GM12878 (cell line): ENCODE measurements at regions not wholly inside any gene's neighbourhood (a gene's known extent, or its start where the extent isn't known, plus 50 kb on each side); places are given as distances from the start of the nearest gene placed in this dataset.

Source experiments
- ATAC-seq: fragments of 200-7000 bp; cut with Tn5 transposase; 3 replicates; pipeline ENCODE4 v1.9.1; 2020; ENCODE audit warnings: mild to moderate bottlenecking, moderate library complexity
- BruUV-seq: library from RNA; stranded (reverse); fragments of 400-500 nt; replicated peaks from 2 replicates; lab custom pipeline; 2021; lab: Mats Ljungman, UMichigan
- CTCF ChIA-PET: fragments of 300-600 bp; sonication (Branson Sonifier 250); formaldehyde crosslinking; extraction: SDS; loops from one replicate; lab custom pipeline; 2021; ENCODE audit warnings: inconsistent platforms; lab: Yijun Ruan, JAX
- POLR2A ChIA-PET: fragments of 350-600 bp; formaldehyde crosslinking; extraction: SDS; loops from one replicate; lab custom pipeline; 2021; ENCODE audit warnings: inconsistent platforms; lab: Charles Lee
- RAD21 ChIA-PET: fragments of 300-600 bp; sonication (Branson Sonifier 250); formaldehyde crosslinking; loops from one replicate; lab custom pipeline; 2023; ENCODE audit warnings: antibody characterized with exemption; ENCODE audit not compliant: unreplicated experiment; lab: Charles Lee
- SMC1A ChIA-PET: fragments of 300-600 bp; sonication (Branson Sonifier 250); formaldehyde crosslinking; loops from one replicate; lab custom pipeline; 2023; ENCODE audit not compliant: unreplicated experiment, uncharacterized antibody; lab: Charles Lee
- DNase-seq: peaks from one replicate; pipeline ENCODE4 v3.0.0-alpha.2; 2011; ENCODE audit warnings: low read depth, low spot score
- FAIRE-seq: peaks from 3 replicates; lab custom pipeline; 2011; peaks lifted over from hg19 to GRCh38; lab: Jason Lieb, UNC
- H2AFZ ChIP-seq: 2 replicates; pipeline ENCODE4 v1.6.0; 2011; ENCODE audit warnings: low read depth, low read length, control low read depth; ENCODE audit not compliant: control insufficient read depth
- H3K27ac ChIP-seq: 2 replicates; pipeline ENCODE4 v1.5.1; 2011; ENCODE audit warnings: control low read depth; ENCODE audit not compliant: control insufficient read depth, insufficient read depth
- H3K27me3 ChIP-seq, 2 experiments: replicated peaks in 1 of 2; 2 replicates each; pipeline versions ENCODE4 v1.6.0 to v1.6.1; 2011; ENCODE audit warnings: low read length in 1 of 2; ENCODE audit not compliant: control insufficient read depth in 2 of 2, insufficient read depth in 2 of 2
- H3K36me3 ChIP-seq, 2 experiments: 2 replicates each; pipeline ENCODE4 v1.5.1; 2011; ENCODE audit warnings: low read length in 1 of 2; ENCODE audit not compliant: control insufficient read depth in 2 of 2, insufficient read depth in 2 of 2
- H3K4me1 ChIP-seq: 2 replicates; pipeline ENCODE4 v1.6.1; 2011; ENCODE audit warnings: mild to moderate bottlenecking, low read length, moderate library complexity, mixed read lengths; ENCODE audit not compliant: control insufficient read depth, insufficient read depth
- H3K4me2 ChIP-seq: 2 replicates; pipeline ENCODE4 v1.6.0; 2011; ENCODE audit warnings: control low read depth; ENCODE audit not compliant: control insufficient read depth, insufficient read depth
- H3K4me3 ChIP-seq: fragments of 200-600 bp; sonication (generic); 2 replicates; pipeline ENCODE4 v1.5.1; 2016
- H3K79me2 ChIP-seq: 2 replicates; pipeline ENCODE4 v1.6.0; 2011; ENCODE audit warnings: low read length; ENCODE audit not compliant: control insufficient read depth, insufficient read depth
- H3K9ac ChIP-seq: 2 replicates; pipeline ENCODE4 v1.8.0; 2011; ENCODE audit warnings: low read length, control low read depth, mixed read lengths; ENCODE audit not compliant: control insufficient read depth, insufficient read depth
- H3K9me3 ChIP-seq: replicated peaks from 3 replicates; pipeline ENCODE4 v1.5.1; 2011; ENCODE audit warnings: mild to moderate bottlenecking, low read length; ENCODE audit not compliant: control insufficient read depth, insufficient read depth
- H4K20me1 ChIP-seq: 2 replicates; pipeline ENCODE4 v1.6.0; 2011; ENCODE audit not compliant: control insufficient read depth, insufficient read depth
- CEBPB ChIP-seq, 2 experiments: fragments of 150-350 bp in 1 of 2; IDR thresholded peaks; 2 replicates each; pipeline ENCODE4 v1.6.1; 2012 to 2014; ENCODE audit warnings: low read depth in 2 of 2, low read length in 2 of 2, borderline replicate concordance in 1 of 2, inconsistent platforms in 1 of 2
- FOS ChIP-seq: IDR thresholded peaks from 3 replicates; pipeline ENCODE4 v1.6.1; 2011; ENCODE audit warnings: borderline replicate concordance; ENCODE audit not compliant: insufficient read length; ENCODE audit errors: extremely low read depth
- FOXM1 ChIP-seq: IDR thresholded peaks from 2 replicates; pipeline ENCODE4 v1.6.1; 2012; ENCODE audit warnings: low read depth, mild to moderate bottlenecking, inconsistent platforms, low read length, moderate library complexity
- IRF3 ChIP-seq: fragments of 450-650 bp; IDR thresholded peaks from 2 replicates; pipeline ENCODE4 v1.6.1; 2014; ENCODE audit warnings: mild to moderate bottlenecking
- MEF2B ChIP-seq: fragments of 450-650 bp; IDR thresholded peaks from 2 replicates; pipeline ENCODE4 v1.6.1; 2018; ENCODE audit warnings: mild to moderate bottlenecking, moderate library complexity; ENCODE audit not compliant: partially characterized antibody, poor library complexity, severe bottlenecking
- NKRF ChIP-seq: fragments of 450-650 bp; conservative IDR thresholded peaks from 2 replicates; pipeline ENCODE4 v1.6.1; 2017; ENCODE audit warnings: mild to moderate bottlenecking, moderate library complexity
- PKNOX1 ChIP-seq: fragments of 450-650 bp; IDR thresholded peaks from 2 replicates; pipeline ENCODE4 v1.6.1; 2016; ENCODE audit warnings: mild to moderate bottlenecking
- RELB ChIP-seq: fragments of 450-650 bp; IDR thresholded peaks from 2 replicates; pipeline ENCODE4 v1.6.1; 2017; ENCODE audit warnings: low read depth, mild to moderate bottlenecking, moderate library complexity
- SMAD1 ChIP-seq: fragments of 450-650 bp; IDR thresholded peaks from 2 replicates; pipeline ENCODE4 v1.6.1; 2018; ENCODE audit warnings: mild to moderate bottlenecking, low read depth; ENCODE audit not compliant: partially characterized antibody
- ZNF274 ChIP-seq: IDR thresholded peaks from one replicate; pipeline ENCODE4 v1.8.0; 2011; ENCODE audit not compliant: insufficient read length, insufficient read depth
- WGBS: methylation state at CpG from one replicate; pipeline ENCODE4 v1.1.6; 2016; ENCODE audit warnings: low lambda C conversion rate; ENCODE audit not compliant: insufficient replicate concordance, insufficient coverage; ENCODE audit errors: missing lambda C conversion rate; 5-methylcytosine and 5-hydroxymethylcytosine counted together
- in situ Hi-C: fragments of 300-500 bp; cut with MboI; formaldehyde crosslinking; loops from 9 replicates; pipeline ENCODE4 v1.14.3; 2018; ENCODE audit warnings: mixed read lengths
- intact Hi-C: fragments of 100-400 bp; cut with micrococcal nuclease; formaldehyde crosslinking; loops from one replicate; pipeline ENCODE4 v1.14.2; 2022; ENCODE audit not compliant: unreplicated experiment

GRCh38 chr13:90402102-90402501 lies 945.4 kb upstream of the MIR17HG start:
- Histone ChIP-seq H3K4me3 (no peak overlapping the region), H3K9me3 (no peaks in the 10 kb centered on the region), H3K4me1 (no peaks in the 10 kb centered on the region), H3K27ac (no peak overlapping the region), H4K20me1 (no peaks in the 10 kb centered on the region), H3K79me2 (no peaks in the 10 kb centered on the region), H3K36me3 (no peaks in the 10 kb centered on the region), H3K9ac (no peak overlapping the region), H3K27me3 (no peaks in the 10 kb centered on the region), H2AFZ (no peak overlapping the region), H3K4me2 (no peak overlapping the region)
- no peak for DNase-seq
- CTCF ChIA-PET: no interaction called here
- POLR2A ChIA-PET: no interaction called here
- SMC1A ChIA-PET: no interaction called here
- no peak for FAIRE-seq
- WGBS: 0% methylated on average over 1 of the region's 1 CpG
- RAD21 ChIA-PET: no interaction called here
- intact Hi-C loops: no loop called here
- BruUV-seq: no TSS peak
- TF ChIP-seq CEBPB (IDR thresholded peaks at IDR 0.05; ENCODE audit: borderline replicate concordance in 1 of 2, low read depth in 2 of 2, low read length in 2 of 2) (no peak), NKRF (no peak), FOS (no peak)
- no peak for ATAC-seq
- in situ Hi-C loops: no loop called here

- Histone ChIP-seq H3K4me2 (no peak overlapping the region), H3K4me1 (no peaks in the 10 kb centered on the region), H3K4me3 (no peak overlapping the region), H3K27me3 (no peaks in the 10 kb centered on the region), H3K9me3 (no peaks in the 10 kb centered on the region), H2AFZ (no peak overlapping the region), H4K20me1 (no peaks in the 10 kb centered on the region), H3K79me2 (no peaks in the 10 kb centered on the region), H3K9ac (no peak overlapping the region), H3K36me3 (no peaks in the 10 kb centered on the region), H3K27ac (no peak overlapping the region)
- in situ Hi-C loops: no loop called here
- CTCF ChIA-PET: no interaction called here
- ATAC-seq: no peak
- POLR2A ChIA-PET: no interaction called here
- 0% methylated on average over 1 of the region's 1 CpG for WGBS
- SMC1A ChIA-PET: no interaction called here
- no peak for FAIRE-seq
- DNase-seq: no peak
- intact Hi-C loops: no loop called here
- no TSS peak for BruUV-seq
- RAD21 ChIA-PET: no interaction called here
- TF ChIP-seq ZNF274 (no peak), RELB (no peak), FOXM1 (no peak), IRF3 (no peak), PKNOX1 (no peak), MEF2B (no peak), SMAD1 (no peak)
Measured at GRCh38 chr13:90402613-90403012, 944.9 kb upstream of the MIR17HG start.
